ENCODE measurements at regions not wholly inside any gene's neighbourhood (a gene's known extent, or its start where the extent isn't known, plus 50 kb on each side); places are given as distances from the start of the nearest gene placed in this dataset.
"Not testable (repeated sequence)": the region's sequence is repeated elsewhere in the genome, so short reads cannot be mapped to it uniquely, and the experiment has no call there.

GRCh38 chr2:52474091-52474490 is 1293.5 kb upstream of the CHAC2 start:
- DNase-seq (ENCODE audit: low read depth in 2 of 2): no peak

- no peak for DNase-seq (ENCODE audit: low read depth in 2 of 2)
These were observed 1294.1 kb upstream of the CHAC2 start for GRCh38 chr2:52473526-52473925.

GRCh38 chr2:52470457-52470856 is 1297.1 kb upstream of the CHAC2 start:
- DNase-seq (ENCODE audit: low read depth in 2 of 2): not testable (repeated sequence)

- no peak for DNase-seq (ENCODE audit: low read depth in 2 of 2)
These were observed 1300.4 kb upstream of the CHAC2 start for GRCh38 chr2:52467189-52467588.

DNA sequence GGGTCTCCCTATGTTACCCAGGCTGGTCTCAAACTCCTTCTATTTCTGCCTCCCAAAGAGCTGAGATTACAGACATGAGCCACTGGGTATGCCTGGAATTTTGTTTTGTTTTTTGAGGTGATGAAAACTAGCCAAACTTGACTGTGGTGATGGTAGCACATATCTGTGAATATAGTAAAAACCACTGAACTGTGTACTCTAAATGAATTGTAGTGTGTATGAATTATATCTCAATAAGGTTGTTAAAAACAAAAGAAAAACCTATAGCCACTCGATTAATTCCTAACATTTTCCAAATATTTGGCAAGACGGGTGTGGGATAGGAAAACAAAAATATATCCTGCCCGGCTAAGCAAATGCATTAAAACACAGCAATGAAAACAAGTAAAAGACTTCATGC is 1302.3 kb upstream of the CHAC2 start:
- no peak for DNase-seq (ENCODE audit: low read depth in 2 of 2)

GRCh38 chr2:52463457-52463856 is 1304.1 kb upstream of the CHAC2 start:
- DNase-seq (ENCODE audit: low read depth in 2 of 2): no peak

DNA sequence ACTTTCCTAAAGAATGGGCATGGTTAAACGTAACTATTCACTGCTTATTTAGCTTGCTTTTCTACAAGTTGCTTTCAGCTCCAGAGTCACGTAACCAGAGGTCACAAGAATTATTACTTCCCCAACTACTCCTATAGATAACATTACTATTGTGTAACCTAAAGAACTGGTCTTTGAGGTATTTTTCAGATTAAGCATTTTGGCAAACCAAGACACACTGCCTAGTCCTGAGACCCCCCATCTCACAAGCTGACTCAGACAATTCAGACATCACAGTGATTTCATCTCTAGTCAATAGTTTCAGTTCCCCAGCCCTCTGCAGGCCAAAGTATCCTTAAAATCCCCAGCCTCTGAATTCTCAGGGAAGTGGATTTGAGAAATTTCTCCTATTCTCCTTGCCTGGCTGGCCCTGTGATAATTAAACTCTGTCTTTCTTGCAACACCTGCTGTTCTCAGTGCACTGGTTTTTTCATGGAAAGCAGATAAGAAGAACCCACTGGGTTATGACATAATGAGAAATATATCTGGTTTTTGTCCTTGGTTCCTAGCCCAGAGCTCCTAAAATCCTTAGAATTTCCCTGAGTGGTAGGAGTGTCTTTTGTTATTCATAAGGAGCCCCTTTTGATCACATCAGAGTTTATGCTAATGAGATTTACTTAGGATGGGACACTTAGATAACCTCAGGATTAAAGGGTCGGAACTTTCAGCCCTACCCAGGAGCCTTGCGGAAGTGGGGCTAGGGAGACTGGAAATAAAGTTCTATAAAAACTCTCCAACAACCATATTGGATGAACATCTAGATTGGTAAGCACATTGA is 1310.8 kb upstream of the CHAC2 start:
- no peak for DNase-seq (ENCODE audit: low read depth in 2 of 2)

- DNase-seq (ENCODE audit: low read depth in 2 of 2): no peak
These were observed 1312.6 kb upstream of the CHAC2 start for GRCh38 chr2:52454962-52455361.

DNA sequence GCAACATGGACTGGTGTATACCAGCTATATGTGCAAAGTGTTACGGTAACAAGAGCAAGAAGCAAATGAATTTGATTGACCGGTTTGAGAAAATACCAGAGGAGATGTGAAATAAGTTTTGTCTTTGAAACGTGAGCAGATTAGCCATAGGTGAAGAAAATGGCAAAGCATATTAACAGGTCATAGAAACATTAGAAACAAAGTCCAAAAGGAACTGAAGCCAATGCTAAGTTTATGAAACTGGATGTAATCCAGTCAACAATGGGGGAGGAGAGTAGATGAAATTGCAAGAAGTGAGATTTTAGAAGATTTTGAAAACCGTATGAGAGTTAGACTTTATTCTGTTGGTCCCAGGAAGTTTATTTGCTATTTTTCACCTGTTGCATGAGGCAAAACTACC is 1315.4 kb upstream of the CHAC2 start:
- DNase-seq (ENCODE audit: low read depth in 2 of 2): no peak

DNA sequence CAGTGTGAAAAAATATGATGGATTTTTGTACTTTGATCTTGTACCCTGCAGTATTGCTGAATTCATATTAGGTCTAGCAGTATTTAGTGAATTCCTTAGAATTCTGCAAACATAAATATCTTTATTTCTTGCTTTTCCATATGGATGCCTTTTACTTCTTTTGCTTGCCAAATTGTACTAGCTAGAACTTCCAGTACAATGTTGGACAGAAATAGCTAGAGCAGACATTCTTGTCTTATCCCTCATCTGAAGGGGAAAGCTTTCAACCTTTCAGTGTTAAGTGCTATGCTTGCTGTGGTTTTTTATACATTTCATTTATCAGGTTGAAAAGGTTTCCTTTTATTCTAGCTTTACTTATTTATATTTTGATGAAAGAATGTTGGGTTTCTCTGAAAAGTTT is 1321.9 kb upstream of the CHAC2 start:
- no peak for DNase-seq (ENCODE audit: low read depth in 2 of 2)

GRCh38 chr2:52431352-52431760 is 1336.2 kb upstream of the CHAC2 start:
- no peak for DNase-seq (ENCODE audit: low read depth in 2 of 2)

- no peak for DNase-seq (ENCODE audit: low read depth in 2 of 2)
These were observed 1337.9 kb upstream of the CHAC2 start for GRCh38 chr2:52429740-52430139.

DNA sequence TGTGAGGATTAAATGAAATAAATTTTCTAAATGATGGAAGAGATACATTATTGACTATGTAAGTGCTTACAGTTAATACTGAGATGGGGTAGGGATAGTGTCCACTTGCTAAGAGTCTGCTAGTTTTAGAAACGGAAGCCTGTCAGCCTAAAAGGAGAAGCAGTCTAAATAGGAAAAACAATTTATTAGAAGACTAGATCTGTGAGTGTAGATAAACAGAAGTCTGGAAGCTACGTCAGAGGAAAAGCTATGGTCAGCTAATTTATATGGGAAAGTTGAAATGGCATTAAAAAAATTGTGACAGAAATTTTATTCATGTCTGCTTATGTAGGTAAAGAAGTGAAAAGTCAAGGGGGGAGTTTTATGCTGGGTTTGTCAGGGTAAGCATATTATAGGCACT is 1338.4 kb upstream of the CHAC2 start:
- no peak for DNase-seq (ENCODE audit: low read depth in 2 of 2)

GRCh38 chr2:52428224-52428623 is 1339.4 kb upstream of the CHAC2 start:
- no peak for DNase-seq (ENCODE audit: low read depth in 2 of 2)

DNA sequence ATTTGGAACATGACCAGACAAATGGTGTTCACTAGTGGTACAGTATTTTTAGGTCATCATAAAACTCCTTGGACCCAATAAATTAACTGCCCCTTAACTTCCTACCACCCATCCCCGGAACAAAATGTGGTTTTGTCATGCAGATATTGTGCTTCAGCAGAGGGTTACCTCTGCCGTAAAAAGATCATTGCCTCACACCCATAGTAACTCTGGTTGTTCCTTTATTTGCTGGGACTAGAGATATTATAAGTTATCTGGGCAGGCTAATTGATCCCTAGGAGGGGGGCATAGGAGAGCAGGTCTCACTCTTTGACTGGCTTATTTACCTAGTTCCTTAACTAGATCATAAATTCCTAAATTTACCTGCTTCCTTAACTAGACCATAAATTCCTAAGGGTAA is 1343.9 kb upstream of the CHAC2 start:
- no peak for DNase-seq (ENCODE audit: low read depth in 2 of 2)

GRCh38 chr2:52423111-52423510 is 1344.5 kb upstream of the CHAC2 start:
- DNase-seq (ENCODE audit: low read depth in 2 of 2): no peak

DNA sequence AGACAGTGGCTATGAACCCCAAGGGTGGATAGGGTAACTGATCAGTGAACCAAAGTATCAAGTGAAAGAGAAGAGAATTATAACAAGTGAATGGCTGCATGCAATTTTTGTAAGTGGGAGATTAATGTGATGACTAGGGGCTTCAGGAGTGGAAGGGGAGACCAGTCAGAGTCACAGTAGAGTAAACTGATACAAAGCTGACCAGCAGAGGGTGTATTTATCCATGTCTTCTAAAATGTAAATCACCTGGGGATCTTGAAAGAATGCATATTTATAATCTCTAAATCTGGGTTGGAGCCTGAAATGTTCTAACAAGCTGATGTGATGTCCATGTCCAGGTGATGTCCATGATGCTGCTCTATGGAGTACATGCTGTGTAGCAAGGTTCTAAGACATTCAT is 1351.3 kb upstream of the CHAC2 start:
- no peak for DNase-seq (ENCODE audit: low read depth in 2 of 2)

DNA sequence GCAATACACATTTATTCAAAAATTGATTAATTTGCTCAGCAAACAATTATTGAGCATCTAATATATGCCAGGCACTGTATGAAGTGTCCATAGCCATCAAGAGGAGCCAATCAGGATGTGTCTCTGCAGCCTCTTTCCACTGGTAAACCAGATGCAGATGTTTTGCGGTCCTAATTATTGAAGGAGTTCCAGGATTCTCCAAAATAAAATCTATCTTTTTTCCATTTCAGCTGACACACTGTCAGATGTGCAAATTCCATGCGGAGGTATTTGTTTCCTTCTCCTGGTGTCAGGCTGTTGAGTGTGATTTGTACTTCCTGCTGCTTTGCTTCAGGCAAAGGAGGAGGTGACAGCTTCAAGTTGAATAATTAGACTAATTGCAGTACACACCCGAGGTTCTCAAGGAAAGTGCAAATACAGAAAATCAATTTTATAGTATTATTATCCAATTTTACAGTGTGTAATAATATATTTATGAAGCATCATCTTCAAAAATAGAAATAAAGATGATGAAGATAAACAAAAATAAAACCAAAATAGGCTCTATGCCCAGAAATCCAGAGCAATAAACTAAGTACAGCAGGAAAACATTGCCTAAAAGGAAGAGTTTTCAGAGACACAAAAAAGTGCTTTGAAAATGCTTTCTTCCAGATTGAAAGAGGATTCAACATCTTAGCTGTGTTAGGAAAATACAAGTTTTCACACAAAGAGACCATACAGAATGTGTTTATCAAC is 1352.9 kb upstream of the CHAC2 start:
- DNase-seq (ENCODE audit: low read depth in 2 of 2): no peak

- not testable (repeated sequence) for DNase-seq (ENCODE audit: low read depth in 2 of 2)
These were observed 1358.1 kb upstream of the CHAC2 start for GRCh38 chr2:52409308-52410118.

DNA sequence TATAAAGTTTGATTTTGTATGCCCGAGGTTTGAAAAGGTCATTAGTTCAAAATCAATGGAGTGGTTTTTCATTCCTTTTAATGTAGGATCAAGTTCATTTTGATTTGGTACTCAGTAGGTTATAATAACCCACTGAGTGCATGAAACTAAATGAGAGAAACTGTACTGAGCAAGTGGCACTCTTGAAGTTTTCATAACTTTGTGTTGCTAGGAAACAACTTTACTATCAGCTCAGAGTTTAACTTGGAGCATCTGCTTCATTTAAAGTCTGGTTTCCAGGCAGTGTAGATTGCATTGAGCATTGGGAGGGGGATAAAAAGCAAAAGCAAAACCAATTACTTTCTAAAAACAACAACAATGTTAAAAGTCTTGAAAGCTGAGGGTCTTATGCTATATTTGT is 1361.6 kb upstream of the CHAC2 start:
- no peak for DNase-seq (ENCODE audit: low read depth in 2 of 2)

GRCh38 chr2:52404866-52405265 is 1362.7 kb upstream of the CHAC2 start:
- no peak for DNase-seq (ENCODE audit: low read depth in 2 of 2)

- DNase-seq (ENCODE audit: low read depth in 2 of 2): no peak
These were observed 1363.6 kb upstream of the CHAC2 start for GRCh38 chr2:52404046-52404445.
